ENCODE measurements at regions not wholly inside any gene's neighbourhood (a gene's known extent, or its start where the extent isn't known, plus 50 kb on each side); places are given as distances from the start of the nearest gene placed in this dataset.
A peak's percentile ranks its signal among the peaks of the same experiment; 100 is the strongest.

- Histone ChIP-seq H3K4me3 (no peak overlapping the region), H3K27ac (no peak overlapping the region), H3K9me2 (ENCODE audit: insufficient read depth) (no peaks in the 10 kb centered on the region), H3K27me3 (replicated peaks; ENCODE audit: insufficient read depth) (no peaks in the 10 kb centered on the region), H3K4me1 (ENCODE audit: insufficient read depth) (no peaks in the 10 kb centered on the region), H3K9ac (no peak overlapping the region), H4K20me1 (ENCODE audit: insufficient read depth) (no peaks in the 10 kb centered on the region), H3F3A (ENCODE audit: insufficient read depth) (no peaks in the 10 kb centered on the region), H3K4me2 (ENCODE audit: unreplicated experiment) (no peak overlapping the region), H2AFZ (no peak overlapping the region), H3K79me2 (ENCODE audit: insufficient read depth) (no peaks in the 10 kb centered on the region), H3K36me3 (ENCODE audit: low read depth) (no peaks in the 10 kb centered on the region), H3K9me3 (ENCODE audit: low read depth) (peaks cover 3% of the 10 kb centered on the region)
- in situ Hi-C loops (cut with MboI), result no loop called here
- no peak for TF ChIP-seq EZH2 (IDR thresholded peaks at IDR 0.05; ENCODE audit: insufficient read depth, poor library complexity, severe bottlenecking)
- no peak for TF ChIP-seq EZH2phosphoT487 (IDR thresholded peaks at IDR 0.05; ENCODE audit: insufficient read depth, low read depth)
- 43 to 62% methylated on average over 1 of the region's 1 CpG for WGBS, 2 experiments (ENCODE audit: low coverage in 1 of 2, low lambda C conversion rate in 2 of 2, missing lambda C conversion rate in 2 of 2)
- no peak for DNase-seq
Measured at GRCh38 chr1:222136869-222137268, 395.0 kb upstream of the DUSP10 start.

DNA sequence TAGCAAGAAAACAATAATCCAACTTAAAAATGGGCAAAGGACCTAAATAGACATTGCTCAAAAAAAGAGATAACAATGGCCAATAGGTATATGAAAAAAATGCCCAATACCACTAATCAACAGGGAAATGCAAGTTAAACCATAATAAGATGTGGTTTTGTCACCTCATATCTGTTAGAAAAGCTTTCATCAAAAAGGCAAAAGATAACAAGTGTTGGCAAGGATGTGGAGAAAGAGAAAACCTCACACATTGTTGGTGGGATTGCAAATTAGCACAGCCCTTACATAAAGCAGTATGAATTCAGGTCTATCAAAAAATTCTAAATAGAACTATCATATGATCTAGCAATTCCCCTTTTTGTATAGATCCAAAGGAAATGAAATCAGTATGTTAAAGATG lies 387.2 kb upstream of the DUSP10 start:
- no peak for TF ChIP-seq EZH2phosphoT487 (IDR thresholded peaks at IDR 0.05; ENCODE audit: insufficient read depth, low read depth)
- TF ChIP-seq EZH2 (IDR thresholded peaks at IDR 0.05; ENCODE audit: insufficient read depth, poor library complexity, severe bottlenecking), result no peak
- no peak for DNase-seq
- Histone ChIP-seq H3K4me3 (no peak overlapping the region), H3K27ac (no peak overlapping the region), H3K79me2 (ENCODE audit: insufficient read depth) (no peaks in the 10 kb centered on the region), H3K4me2 (ENCODE audit: unreplicated experiment) (no peak overlapping the region), H3K27me3 (replicated peaks; ENCODE audit: insufficient read depth) (no peaks in the 10 kb centered on the region), H3K9me2 (ENCODE audit: insufficient read depth) (no peaks in the 10 kb centered on the region), H3K9me3 (ENCODE audit: low read depth) (peaks cover 3% of the 10 kb centered on the region), H2AFZ (no peak overlapping the region), H3F3A (ENCODE audit: insufficient read depth) (0 out of 2 replicates have a peak, but pooled peaks cover 7% of the 10 kb centered on the region), H3K36me3 (ENCODE audit: low read depth) (no peaks in the 10 kb centered on the region), H3K9ac (no peak overlapping the region), H3K4me1 (ENCODE audit: insufficient read depth) (no peaks in the 10 kb centered on the region), H4K20me1 (ENCODE audit: insufficient read depth) (no peaks in the 10 kb centered on the region)
- in situ Hi-C loops (cut with MboI), result no loop called here

- Histone ChIP-seq H3K4me3 (no peak overlapping the region), H3K27ac (no peak overlapping the region), H3F3A (ENCODE audit: insufficient read depth) (0 out of 2 replicates have a peak, but pooled peaks cover 7% of the 10 kb centered on the region), H3K36me3 (ENCODE audit: low read depth) (no peaks in the 10 kb centered on the region), H3K9me3 (ENCODE audit: low read depth) (no peaks in the 10 kb centered on the region), H4K20me1 (ENCODE audit: insufficient read depth) (no peaks in the 10 kb centered on the region), H3K27me3 (replicated peaks; ENCODE audit: insufficient read depth) (no peaks in the 10 kb centered on the region), H3K79me2 (ENCODE audit: insufficient read depth) (no peaks in the 10 kb centered on the region), H3K4me1 (ENCODE audit: insufficient read depth) (no peaks in the 10 kb centered on the region), H3K4me2 (ENCODE audit: unreplicated experiment) (no peak overlapping the region), H2AFZ (peak overlapping the region; percentile 32; the same call in 1 of the 2 replicates), H3K9me2 (ENCODE audit: insufficient read depth) (no peaks in the 10 kb centered on the region), H3K9ac (no peak overlapping the region)
- in situ Hi-C loops (cut with MboI), result no loop called here
- TF ChIP-seq EZH2phosphoT487 (IDR thresholded peaks at IDR 0.05; ENCODE audit: insufficient read depth, low read depth), result no peak
- no peak for TF ChIP-seq EZH2 (IDR thresholded peaks at IDR 0.05; ENCODE audit: insufficient read depth, poor library complexity, severe bottlenecking)
- 66 to 68% methylated on average over 3 of the region's 3 CpGs for WGBS, 2 experiments (ENCODE audit: low coverage in 1 of 2, low lambda C conversion rate in 2 of 2, missing lambda C conversion rate in 2 of 2)
- DNase-seq, result peak; percentile 20
Measured at GRCh38 chr1:222127526-222128152, 385.8 kb upstream of the DUSP10 start.

GRCh38 chr1:222127096-222127495 lies 385.2 kb upstream of the DUSP10 start:
- Histone ChIP-seq H3K4me2 (ENCODE audit: unreplicated experiment) (no peak overlapping the region), H3K27me3 (replicated peaks; ENCODE audit: insufficient read depth) (no peaks in the 10 kb centered on the region), H3F3A (ENCODE audit: insufficient read depth) (0 out of 2 replicates have a peak, but pooled peaks cover 7% of the 10 kb centered on the region), H3K4me1 (ENCODE audit: insufficient read depth) (no peaks in the 10 kb centered on the region), H3K9me3 (ENCODE audit: low read depth) (no peaks in the 10 kb centered on the region), H3K9ac (no peak overlapping the region), H3K27ac (no peak overlapping the region), H3K4me3 (no peak overlapping the region), H3K79me2 (ENCODE audit: insufficient read depth) (no peaks in the 10 kb centered on the region), H2AFZ (no peak overlapping the region), H3K9me2 (ENCODE audit: insufficient read depth) (no peaks in the 10 kb centered on the region), H4K20me1 (ENCODE audit: insufficient read depth) (no peaks in the 10 kb centered on the region), H3K36me3 (ENCODE audit: low read depth) (no peaks in the 10 kb centered on the region)
- DNase-seq, result no peak
- WGBS, 2 experiments (ENCODE audit: low coverage in 1 of 2, low lambda C conversion rate in 2 of 2, missing lambda C conversion rate in 2 of 2), result 95 to 98% methylated on average over 2 of the region's 2 CpGs
- TF ChIP-seq EZH2 (IDR thresholded peaks at IDR 0.05; ENCODE audit: insufficient read depth, poor library complexity, severe bottlenecking) (no peak), EZH2phosphoT487 (IDR thresholded peaks at IDR 0.05; ENCODE audit: insufficient read depth, low read depth) (no peak)
- in situ Hi-C loops (cut with MboI), result no loop called here

GRCh38 chr1:222126052-222126451 lies 384.2 kb upstream of the DUSP10 start:
- 0 out of 2 replicates have a peak, but pooled peaks cover 7% of the 10 kb centered on the region for H3F3A ChIP-seq (ENCODE audit: insufficient read depth)
- no peak for DNase-seq
- no peak overlapping the region for H3K9ac ChIP-seq
- H3K27ac ChIP-seq, result no peak overlapping the region
- 95% methylated on average over 4 of the region's 4 CpGs for WGBS, 2 experiments (ENCODE audit: low coverage in 1 of 2, low lambda C conversion rate in 2 of 2, missing lambda C conversion rate in 2 of 2)
- no peak overlapping the region for H2AFZ ChIP-seq
- no peaks in the 10 kb centered on the region for H3K36me3 ChIP-seq (ENCODE audit: low read depth)
- no peak overlapping the region for H3K4me3 ChIP-seq
- no peaks in the 10 kb centered on the region for H3K79me2 ChIP-seq (ENCODE audit: insufficient read depth)
- no peak overlapping the region for H3K4me2 ChIP-seq (ENCODE audit: unreplicated experiment)
- no peaks in the 10 kb centered on the region for H3K27me3 ChIP-seq (replicated peaks; ENCODE audit: insufficient read depth)
- no peaks in the 10 kb centered on the region for H4K20me1 ChIP-seq (ENCODE audit: insufficient read depth)
- no peaks in the 10 kb centered on the region for H3K4me1 ChIP-seq (ENCODE audit: insufficient read depth)
- no peaks in the 10 kb centered on the region for H3K9me2 ChIP-seq (ENCODE audit: insufficient read depth)
- in situ Hi-C loops (cut with MboI), result no loop called here
- no peak for TF ChIP-seq EZH2phosphoT487 (IDR thresholded peaks at IDR 0.05; ENCODE audit: insufficient read depth, low read depth)
- H3K9me3 ChIP-seq (ENCODE audit: low read depth), result no peaks in the 10 kb centered on the region

Measured in GM23248 (cell line).